Activated CD8-positive, alpha-beta T cell treated with anti-CD3 and anti-CD28 coated beads for 36 hours (primary cell): ENCODE measurements at regions not wholly inside any gene's neighbourhood (a gene's known extent, or its start where the extent isn't known, plus 50 kb on each side); places are given as distances from the start of the nearest gene placed in this dataset.
"Not testable (repeated sequence)": the region's sequence is repeated elsewhere in the genome, so short reads cannot be mapped to it uniquely, and the experiment has no call there.

Source experiments
- ATAC-seq: fragments of 200-7000 bp; cut with Tn5 transposase; one replicate; pipeline ENCODE4 v1.10.0; 2021; ENCODE audit warnings: mild to moderate bottlenecking, moderate library complexity
- CTCF ChIA-PET: fragments of 350-600 bp; sonication (Branson Sonifier 250); formaldehyde crosslinking; loops from one replicate; lab custom pipeline; 2021; ENCODE audit warnings: antibody characterized with exemption; lab: Charles Lee
- POLR2A ChIA-PET: fragments of 350-600 bp; sonication (Branson Sonifier 250); formaldehyde crosslinking; loops from one replicate; lab custom pipeline; 2021; ENCODE audit warnings: antibody characterized with exemption; lab: Charles Lee
- DNase-seq: peaks from one replicate; pipeline ENCODE4 v3.0.0-alpha.2; 2020
- H3K27ac Mint-ChIP-seq: one replicate; pipeline ENCODE4 v1.8.0; 2021; ENCODE audit warnings: mild to moderate bottlenecking, mixed read lengths
- H3K27me3 Mint-ChIP-seq: one replicate; pipeline ENCODE4 v1.8.0; 2021; ENCODE audit warnings: mixed read lengths
- H3K36me3 Mint-ChIP-seq: one replicate; pipeline ENCODE4 v1.8.0; 2021; ENCODE audit warnings: low read depth, mixed read lengths
- H3K4me1 Mint-ChIP-seq: one replicate; pipeline ENCODE4 v1.8.0; 2021; ENCODE audit warnings: low read depth, mixed read lengths
- H3K4me3 Mint-ChIP-seq: one replicate; pipeline ENCODE4 v1.8.0; 2021; ENCODE audit warnings: mild to moderate bottlenecking, moderate library complexity, mixed read lengths
- H3K9me3 Mint-ChIP-seq: one replicate; pipeline ENCODE4 v1.8.0; 2021; ENCODE audit warnings: mixed read lengths
- CTCF ChIP-seq: fragments of 200-600 bp; IDR thresholded peaks from one replicate; pipeline ENCODE4 v1.8.0; 2022; ENCODE audit warnings: antibody characterized with exemption, mild to moderate bottlenecking
- intact Hi-C: fragments of 100-400 bp; cut with micrococcal nuclease; formaldehyde crosslinking; loops from one replicate; pipeline ENCODE4 v1.10.0; 2022

- no peaks in the 10 kb centered on the region for H3K9me3 Mint-ChIP-seq
- ATAC-seq (no peak), DNase-seq (no peak)
- H3K27ac Mint-ChIP-seq, result no peak overlapping the region
- ChIA-PET CTCF (no interaction called here), POLR2A (no interaction called here)
- intact Hi-C loops, result no loop called here
- H3K36me3 Mint-ChIP-seq, result no peaks in the 10 kb centered on the region
- no peaks in the 10 kb centered on the region for H3K4me1 Mint-ChIP-seq
- no peak for TF ChIP-seq CTCF
- H3K27me3 Mint-ChIP-seq, result peaks cover 10% of the 10 kb centered on the region
- no peak overlapping the region for H3K4me3 Mint-ChIP-seq
Observed at GRCh38 chr16:86232496-86232895, 277.8 kb upstream of the FOXF1 start.

- H3K4me1 Mint-ChIP-seq, H3K36me3 Mint-ChIP-seq, ATAC-seq, H3K27me3 Mint-ChIP-seq, CTCF ChIA-PET, DNase-seq, H3K27ac Mint-ChIP-seq, H3K4me3 Mint-ChIP-seq, intact Hi-C loops, POLR2A ChIA-PET, H3K9me3 Mint-ChIP-seq: not testable (repeated sequence)
Observed at GRCh38 chr16:86233506-86233905, 276.8 kb upstream of the FOXF1 start.

DNA sequence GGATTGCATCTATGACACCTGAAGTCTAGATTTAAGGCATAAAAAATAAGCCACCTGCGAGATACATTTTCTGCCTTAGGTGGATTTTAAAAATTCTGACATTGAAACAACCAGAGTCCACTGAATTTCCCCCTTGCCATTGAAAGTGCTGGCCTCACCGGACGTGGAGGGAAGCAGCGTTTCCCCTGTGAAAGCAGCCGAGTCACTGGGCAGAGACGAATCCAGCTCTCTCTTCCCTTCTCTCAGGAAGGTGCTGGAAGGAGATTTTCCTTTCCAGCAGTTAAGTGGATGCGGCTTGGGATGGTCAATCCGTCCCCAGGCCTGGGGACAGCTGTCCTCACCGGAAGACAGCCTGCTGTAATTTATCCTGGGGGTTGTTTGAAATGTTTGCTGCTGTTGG is 270.9 kb upstream of the FOXF1 start:
- Mint-ChIP-seq H3K27me3 (peaks cover 13% of the 10 kb centered on the region), H3K9me3 (no peaks in the 10 kb centered on the region), H3K36me3 (no peaks in the 10 kb centered on the region), H3K4me3 (no peak overlapping the region), H3K27ac (no peak overlapping the region), H3K4me1 (no peaks in the 10 kb centered on the region)
- ATAC-seq, result no peak
- ChIA-PET CTCF (no interaction called here), POLR2A (no interaction called here)
- no peak for TF ChIP-seq CTCF
- intact Hi-C loops, result no loop called here
- DNase-seq, result no peak

DNA sequence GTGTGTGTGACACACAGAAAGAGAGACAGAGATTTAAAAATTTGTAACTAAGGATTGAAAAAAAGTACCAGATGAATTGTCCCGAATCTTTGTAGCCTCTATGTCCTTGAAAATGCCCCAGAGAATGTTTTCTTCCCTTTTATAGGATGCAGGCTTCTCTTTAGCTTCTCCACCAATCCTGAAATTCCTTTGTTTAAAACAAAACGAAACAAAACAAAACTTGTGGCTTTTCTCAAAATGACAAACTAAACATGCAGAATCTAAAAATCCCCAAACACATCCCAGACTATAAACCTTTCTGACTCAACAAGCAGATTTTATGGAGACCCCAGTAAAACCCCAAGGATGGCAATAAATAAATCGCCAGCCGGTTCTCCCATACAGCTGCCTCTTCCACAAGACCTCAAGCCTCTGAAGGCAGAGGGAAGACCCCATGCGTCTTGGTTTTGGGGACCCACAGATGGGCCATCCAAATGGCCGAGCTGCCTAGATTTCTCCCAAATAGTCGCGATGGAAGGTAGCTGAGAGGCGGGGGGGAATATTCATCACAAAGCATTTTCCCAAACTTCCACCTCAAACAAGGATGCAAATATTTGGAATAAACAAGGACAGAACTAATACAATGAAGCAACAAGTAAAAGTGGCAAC is 269.5 kb upstream of the FOXF1 start:
- H3K36me3 Mint-ChIP-seq, result no peaks in the 10 kb centered on the region
- H3K4me3 Mint-ChIP-seq, result no peak overlapping the region
- H3K9me3 Mint-ChIP-seq, result no peaks in the 10 kb centered on the region
- H3K27me3 Mint-ChIP-seq, result peaks cover 13% of the 10 kb centered on the region
- intact Hi-C loops, result no loop called here
- TF ChIP-seq CTCF, result no peak
- POLR2A ChIA-PET, result no interaction called here
- DNase-seq, result no peak
- no peaks in the 10 kb centered on the region for H3K4me1 Mint-ChIP-seq
- no peak for ATAC-seq
- CTCF ChIA-PET, result interaction anchor here (0.6 kb wide), 1 partner anchor 88 kb away, joined by 3 read pairs; no protein-coding TSS in a partner anchor
- no peak overlapping the region for H3K27ac Mint-ChIP-seq

DNA sequence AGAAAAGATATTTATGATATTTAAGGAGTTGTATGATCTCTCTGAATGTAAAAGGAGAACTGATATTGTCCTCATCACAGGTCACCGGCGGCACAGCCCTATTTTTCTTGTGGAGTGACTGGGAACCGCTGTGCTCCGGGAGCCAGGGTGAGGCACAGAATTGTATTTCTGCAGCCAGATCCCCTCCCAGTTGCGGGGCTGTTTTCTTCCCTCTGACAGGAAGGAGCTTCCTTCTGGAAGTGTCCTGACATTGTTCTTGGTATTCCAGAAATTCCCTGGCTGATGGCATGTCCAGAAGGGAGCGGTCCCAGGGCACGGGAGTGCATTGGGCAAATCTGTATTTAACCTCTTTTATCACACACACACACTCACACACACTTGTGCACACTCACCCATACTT is 268.6 kb upstream of the FOXF1 start:
- peaks cover 13% of the 10 kb centered on the region for H3K27me3 Mint-ChIP-seq
- no peak overlapping the region for H3K27ac Mint-ChIP-seq
- ChIA-PET CTCF (no interaction called here), POLR2A (no interaction called here)
- no peak overlapping the region for H3K4me3 Mint-ChIP-seq
- intact Hi-C loops, result no loop called here
- H3K4me1 Mint-ChIP-seq, result no peaks in the 10 kb centered on the region
- no peaks in the 10 kb centered on the region for H3K36me3 Mint-ChIP-seq
- H3K9me3 Mint-ChIP-seq, result no peaks in the 10 kb centered on the region
- ATAC-seq, result no peak
- no peak for DNase-seq
- no peak for TF ChIP-seq CTCF
